Esophagus muscularis mucosa (tissue), 4 donors: ENCODE measurements at regions not wholly inside any gene's neighbourhood (a gene's known extent, or its start where the extent isn't known, plus 50 kb on each side); places are given as distances from the start of the nearest gene placed in this dataset.

Source experiments
- DNase-seq: peaks from one replicate; pipeline ENCODE4 v3.0.0-alpha.2; 2017; ENCODE audit errors: extremely low spot score
- H3K27ac ChIP-seq, 4 donors: fragments of 200-600 bp; sonication (generic); replicated peaks in 1 of 4; 1 replicate in 3 of 4; 2 replicates in 1 of 4; pipeline ENCODE4 v1.5.1; 2016 to 2019; ENCODE audit warnings: mild to moderate bottlenecking in 1 of 4
- H3K27me3 ChIP-seq, 4 donors: fragments of 200-600 bp; sonication (generic); one replicate each; pipeline versions ENCODE4 v1.5.1 to v1.6.0; 2016 to 2019
- H3K36me3 ChIP-seq, 4 donors: fragments of 200-600 bp; sonication (generic); one replicate each; pipeline ENCODE4 v1.5.1; 2016 to 2019
- H3K4me1 ChIP-seq, 4 donors: fragments of 200-600 bp; sonication (generic); one replicate each; pipeline ENCODE4 v1.5.1; 2016 to 2019
- H3K4me3 ChIP-seq, 4 donors: fragments of 200-600 bp; sonication (generic); 1 replicate in 2 of 4; 2 replicates in 2 of 4; pipeline ENCODE4 v1.5.1; 2016 to 2019; ENCODE audit warnings: mild to moderate bottlenecking in 4 of 4, moderate library complexity in 1 of 4
- H3K9me3 ChIP-seq, 4 donors: fragments of 200-600 bp; sonication (generic); 1 replicate in 3 of 4; 2 replicates in 1 of 4; pipeline ENCODE4 v1.5.1; 2016 to 2019
- EP300 ChIP-seq: sonication (generic); formaldehyde crosslinking; IDR thresholded peaks from one replicate; pipeline ENCODE4 v1.6.1; 2017; ENCODE audit warnings: antibody characterized with exemption
- POLR2A ChIP-seq: fragments of 450-650 bp; IDR thresholded peaks from one replicate; pipeline ENCODE4 v1.6.1; 2017; ENCODE audit warnings: antibody characterized with exemption, moderate library complexity, mild to moderate bottlenecking, low read depth
- POLR2AphosphoS5 ChIP-seq, 2 donors: sonication (generic); formaldehyde crosslinking; IDR thresholded peaks; one replicate each; pipeline ENCODE4 v1.6.1; 2017; ENCODE audit warnings: antibody characterized with exemption in 2 of 2
- WGBS: methylation state at CpG from one replicate; pipeline ENCODE4 v1.1.5; 2018; 5-methylcytosine and 5-hydroxymethylcytosine counted together
- intact Hi-C: fragments of 100-400 bp; cut with DNase I; formaldehyde crosslinking; loops from one replicate; pipeline ENCODE4 v1.15.1; 2023
- TF ChIP-seq, protein P1 (sequence below), 3 experiments: fragments of 200-600 bp in 2 of 3; fragments of 450-650 bp in 1 of 3; sonication (generic) in 2 of 3; IDR thresholded peaks; one replicate each; pipeline ENCODE4 v1.5.1; 2017 to 2019; ENCODE audit warnings: antibody characterized with exemption in 3 of 3, mild to moderate bottlenecking in 2 of 3, moderate library complexity in 1 of 3

DNA sequence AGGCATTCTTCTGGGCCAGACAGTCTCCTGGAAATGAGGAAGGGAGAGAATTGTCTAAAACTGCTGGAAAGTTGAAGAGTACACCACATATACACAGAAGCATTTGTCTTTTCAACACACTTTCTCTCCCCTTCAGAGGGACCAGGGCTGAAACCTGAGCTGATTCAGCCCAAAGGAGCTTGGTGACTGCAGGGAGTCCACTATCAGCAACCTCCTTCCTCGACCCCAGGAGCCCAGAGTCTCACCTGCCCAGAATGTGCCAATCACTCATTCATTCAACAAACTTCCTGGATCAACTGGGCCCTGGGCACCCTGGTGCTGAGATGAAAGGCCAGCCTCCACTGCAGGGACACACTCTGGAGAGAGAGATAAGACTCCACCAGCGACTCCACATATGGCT lies 128.9 kb upstream of the VSTM2B start:
- intact Hi-C loops, result no loop called here
- H3K9me3 ChIP-seq, result peaks cover 0 to 9% (median 4%) of the 10 kb centered on the region in 4 donors
- TF ChIP-seq, protein P1, sequence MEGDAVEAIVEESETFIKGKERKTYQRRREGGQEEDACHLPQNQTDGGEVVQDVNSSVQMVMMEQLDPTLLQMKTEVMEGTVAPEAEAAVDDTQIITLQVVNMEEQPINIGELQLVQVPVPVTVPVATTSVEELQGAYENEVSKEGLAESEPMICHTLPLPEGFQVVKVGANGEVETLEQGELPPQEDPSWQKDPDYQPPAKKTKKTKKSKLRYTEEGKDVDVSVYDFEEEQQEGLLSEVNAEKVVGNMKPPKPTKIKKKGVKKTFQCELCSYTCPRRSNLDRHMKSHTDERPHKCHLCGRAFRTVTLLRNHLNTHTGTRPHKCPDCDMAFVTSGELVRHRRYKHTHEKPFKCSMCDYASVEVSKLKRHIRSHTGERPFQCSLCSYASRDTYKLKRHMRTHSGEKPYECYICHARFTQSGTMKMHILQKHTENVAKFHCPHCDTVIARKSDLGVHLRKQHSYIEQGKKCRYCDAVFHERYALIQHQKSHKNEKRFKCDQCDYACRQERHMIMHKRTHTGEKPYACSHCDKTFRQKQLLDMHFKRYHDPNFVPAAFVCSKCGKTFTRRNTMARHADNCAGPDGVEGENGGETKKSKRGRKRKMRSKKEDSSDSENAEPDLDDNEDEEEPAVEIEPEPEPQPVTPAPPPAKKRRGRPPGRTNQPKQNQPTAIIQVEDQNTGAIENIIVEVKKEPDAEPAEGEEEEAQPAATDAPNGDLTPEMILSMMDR (IDR thresholded peaks at IDR 0.05), result no peak
- TF ChIP-seq EP300 (no peak), POLR2A (no peak), POLR2AphosphoS5 (IDR thresholded peaks at IDR 0.05) (no peak)

DNA sequence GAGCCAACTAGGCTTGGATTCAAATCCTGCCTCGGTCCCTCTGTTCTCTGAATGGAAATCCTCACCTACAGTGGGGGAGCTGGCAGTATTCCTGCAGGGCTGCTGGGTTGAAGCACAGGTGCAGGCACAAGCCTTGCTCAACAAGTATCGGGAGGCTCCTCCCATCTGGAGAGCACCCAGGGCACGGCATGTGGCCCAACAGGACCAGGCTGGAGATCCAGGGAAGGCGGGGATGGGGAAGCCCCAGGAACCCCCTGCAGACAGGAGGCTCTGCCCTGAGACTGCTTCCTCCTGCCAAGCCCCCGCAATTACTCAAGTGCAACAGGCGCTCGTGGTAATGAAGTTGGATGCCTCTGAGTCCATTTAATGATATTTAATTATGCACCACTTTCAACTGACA lies 128.0 kb upstream of the VSTM2B start:
- TF ChIP-seq EP300 (no peak), POLR2AphosphoS5 (IDR thresholded peaks at IDR 0.05) (no peak), POLR2A (no peak)
- TF ChIP-seq, protein P1 (IDR thresholded peaks at IDR 0.05), result no peak
- H3K27ac ChIP-seq, result no peak overlapping the region

More for the DNA sequence above, 128.9 kb upstream of the VSTM2B start:
- Histone ChIP-seq H3K27ac (no peak overlapping the region), H3K4me3 (no peak overlapping the region), H3K36me3 (no peaks in the 10 kb centered on the region), H3K27me3 (peaks cover 0 to 6% (median 0%) of the 10 kb centered on the region in 4 donors), H3K4me1 (peaks cover 0 to 8% (median 3%) of the 10 kb centered on the region in 4 donors)
- no peak for DNase-seq
- WGBS, result 45% methylated on average over 2 of the region's 2 CpGs

DNA sequence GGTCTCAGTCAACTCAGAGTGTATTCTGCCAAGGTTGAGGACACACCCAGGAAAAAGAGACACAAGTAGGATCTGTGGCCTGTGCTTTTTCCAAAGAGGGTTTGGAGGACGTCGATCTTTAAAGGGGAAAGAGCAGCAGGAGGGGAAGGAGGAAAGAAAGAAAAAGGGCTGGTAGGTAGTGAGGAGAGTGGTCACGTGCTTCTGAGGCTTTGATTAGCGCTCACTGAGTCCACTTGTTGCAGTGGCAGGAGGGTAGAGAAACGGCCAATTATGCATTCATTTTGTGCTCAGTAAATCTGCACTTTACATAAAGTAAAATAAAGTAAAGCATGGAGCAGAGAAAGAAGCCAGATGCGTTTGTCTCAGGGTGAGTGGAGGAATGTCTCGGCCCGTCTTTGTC lies 126.0 kb upstream of the VSTM2B start:
- Histone ChIP-seq H3K4me1 (peaks cover 1 to 18% (median 9%) of the 10 kb centered on the region in 4 donors), H3K27me3 (peaks cover 0 to 6% (median 0%) of the 10 kb centered on the region in 4 donors), H3K4me3 (no peak overlapping the region), H3K9me3 (no peaks in the 10 kb centered on the region), H3K36me3 (no peaks in the 10 kb centered on the region), H3K27ac (no peak overlapping the region)
- intact Hi-C loops, result no loop called here
- no peak for DNase-seq
- TF ChIP-seq, protein P1 (IDR thresholded peaks at IDR 0.05), result no peak
- TF ChIP-seq EP300, result no peak
- no peak for TF ChIP-seq POLR2AphosphoS5 (IDR thresholded peaks at IDR 0.05)
- TF ChIP-seq POLR2A, result no peak
- 55% methylated on average over 8 of the region's 8 CpGs for WGBS

More for the DNA sequence above, 128.0 kb upstream of the VSTM2B start:
- Histone ChIP-seq H3K27me3 (peaks cover 0 to 6% (median 0%) of the 10 kb centered on the region in 4 donors), H3K9me3 (peaks cover 0 to under 1% (median 0%) of the 10 kb centered on the region in 4 donors), H3K36me3 (no peaks in the 10 kb centered on the region), H3K4me3 (no peak overlapping the region), H3K4me1 (peaks cover 0 to 12% (median 4%) of the 10 kb centered on the region in 4 donors)
- intact Hi-C loops, result no loop called here
- DNase-seq, result no peak
- WGBS, result 63% methylated on average over 4 of the region's 7 CpGs

DNA sequence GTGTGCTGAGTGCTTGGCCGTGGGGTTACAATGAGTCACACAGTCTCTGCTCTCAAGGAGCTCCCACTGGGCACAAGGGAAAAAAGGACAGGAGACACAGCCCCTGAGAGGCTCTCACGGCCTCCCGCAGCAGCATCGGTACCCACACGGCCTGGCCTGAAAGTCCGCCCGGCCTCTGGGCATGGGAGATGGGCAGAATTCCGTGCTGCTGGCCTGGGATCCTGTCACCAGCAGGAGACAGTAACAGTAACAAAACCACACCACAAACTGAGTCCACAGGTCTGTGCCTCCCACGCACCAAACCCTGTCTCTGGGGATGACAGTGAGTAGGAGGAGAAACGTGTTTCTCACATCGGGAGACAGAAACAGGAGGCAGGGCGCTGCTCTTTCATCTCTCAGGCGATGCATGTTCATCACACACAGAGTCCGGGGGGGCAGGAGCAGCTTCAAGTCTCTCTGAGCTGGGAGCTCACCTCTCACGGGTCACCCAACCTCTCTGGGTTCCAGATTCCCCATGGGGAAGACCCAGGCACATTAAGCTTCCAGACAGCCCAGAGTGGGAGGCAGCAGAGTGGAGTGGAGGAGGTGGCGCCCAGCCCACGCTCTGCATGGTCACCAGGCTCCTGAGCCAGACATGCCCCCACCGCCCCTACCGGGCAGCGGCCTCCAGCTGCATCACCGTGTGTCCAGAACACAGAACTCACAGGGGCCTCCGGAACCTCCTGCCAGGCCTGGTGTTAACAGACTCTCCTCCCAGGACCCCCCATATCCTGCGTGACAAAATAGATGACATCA lies 124.7 kb upstream of the VSTM2B start:
- intact Hi-C loops, result no loop called here
- H3K9me3 ChIP-seq, result no peaks in the 10 kb centered on the region
- WGBS, result 73% methylated on average over 13 of the region's 23 CpGs

More for the DNA sequence above, 124.7 kb upstream of the VSTM2B start:
- Histone ChIP-seq H3K4me3 (no peak overlapping the region), H3K27ac (no peak overlapping the region), H3K4me1 (peaks cover 5 to 30% (median 21%) of the 10 kb centered on the region in 4 donors), H3K36me3 (no peaks in the 10 kb centered on the region), H3K27me3 (peaks cover 0 to 6% (median 0%) of the 10 kb centered on the region in 4 donors)
- no peak for DNase-seq
- TF ChIP-seq POLR2A (no peak), POLR2AphosphoS5 (IDR thresholded peaks at IDR 0.05) (no peak), EP300 (no peak)
- TF ChIP-seq, protein P1 (IDR thresholded peaks at IDR 0.05), result no peak
